HUES48 (cell line): ENCODE measurements at regions not wholly inside any gene's neighbourhood (a gene's known extent, or its start where the extent isn't known, plus 50 kb on each side); places are given as distances from the start of the nearest gene placed in this dataset.
"Not testable (repeated sequence)": the region's sequence is repeated elsewhere in the genome, so short reads cannot be mapped to it uniquely, and the experiment has no call there.

ENCODE experiments used
- H3K27ac ChIP-seq: one replicate; pipeline ENCODE4 v1.7.0; 2013; ENCODE audit warnings: low read depth, low read length, inconsistent platforms
- H3K27me3 ChIP-seq: 2 replicates; pipeline ENCODE4 v1.6.1; 2013; ENCODE audit warnings: mild to moderate bottlenecking, low read length; ENCODE audit not compliant: control insufficient read depth, insufficient read depth
- H3K36me3 ChIP-seq: 2 replicates; pipeline ENCODE4 v1.6.1; 2013; ENCODE audit warnings: low read length; ENCODE audit not compliant: control insufficient read depth, insufficient read depth
- H3K4me1 ChIP-seq: 2 replicates; pipeline ENCODE4 v1.6.1; 2013; ENCODE audit warnings: mild to moderate bottlenecking, low read length; ENCODE audit not compliant: control insufficient read depth, insufficient read depth
- H3K4me3 ChIP-seq: 2 replicates; pipeline ENCODE4 v1.5.1; 2013; ENCODE audit warnings: mild to moderate bottlenecking, low read depth, low read length
- H3K9ac ChIP-seq: 2 replicates; pipeline ENCODE4 v1.6.1; 2013; ENCODE audit warnings: mild to moderate bottlenecking, low read depth, low read length, moderate library complexity
- H3K9me3 ChIP-seq: 2 replicates; pipeline ENCODE4 v1.6.1; 2013; ENCODE audit warnings: low read length; ENCODE audit not compliant: control insufficient read depth, insufficient read depth

- Histone ChIP-seq H3K4me1 (no peaks in the 10 kb centered on the region), H3K36me3 (no peaks in the 10 kb centered on the region), H3K4me3 (no peak overlapping the region), H3K27ac (no peak overlapping the region), H3K9ac (no peak overlapping the region), H3K27me3 (no peaks in the 10 kb centered on the region), H3K9me3 (no peaks in the 10 kb centered on the region)
Measured at GRCh38 chr7:131933751-131934289, 377.4 kb upstream of the PODXL start.

- not testable (repeated sequence) for H3K9me3 ChIP-seq, H3K27me3 ChIP-seq, H3K9ac ChIP-seq, H3K36me3 ChIP-seq, H3K4me1 ChIP-seq, H3K4me3 ChIP-seq, H3K27ac ChIP-seq
Measured at GRCh38 chr7:131933219-131933618, 376.8 kb upstream of the PODXL start.

GRCh38 chr7:131932271-131932670 lies 375.8 kb upstream of the PODXL start:
- Histone ChIP-seq H3K4me3 (no peak overlapping the region), H3K36me3 (no peaks in the 10 kb centered on the region), H3K4me1 (no peaks in the 10 kb centered on the region), H3K27ac (no peak overlapping the region), H3K9me3 (no peaks in the 10 kb centered on the region), H3K9ac (no peak overlapping the region), H3K27me3 (no peaks in the 10 kb centered on the region)

GRCh38 chr7:131931370-131931769 lies 374.9 kb upstream of the PODXL start:
- Histone ChIP-seq H3K36me3 (no peaks in the 10 kb centered on the region), H3K9ac (no peak overlapping the region), H3K27ac (no peak overlapping the region), H3K4me1 (no peaks in the 10 kb centered on the region), H3K27me3 (no peaks in the 10 kb centered on the region), H3K4me3 (no peak overlapping the region), H3K9me3 (no peaks in the 10 kb centered on the region)

- Histone ChIP-seq H3K27me3 (no peaks in the 10 kb centered on the region), H3K4me1 (no peaks in the 10 kb centered on the region), H3K4me3 (no peak overlapping the region), H3K36me3 (no peaks in the 10 kb centered on the region), H3K9ac (no peak overlapping the region), H3K9me3 (no peaks in the 10 kb centered on the region), H3K27ac (no peak overlapping the region)
Measured at GRCh38 chr7:131929632-131930031, 373.2 kb upstream of the PODXL start.

- Histone ChIP-seq H3K36me3 (no peaks in the 10 kb centered on the region), H3K27me3 (no peaks in the 10 kb centered on the region), H3K27ac (no peak overlapping the region), H3K9me3 (no peaks in the 10 kb centered on the region), H3K4me1 (no peaks in the 10 kb centered on the region), H3K4me3 (no peak overlapping the region), H3K9ac (no peak overlapping the region)
Measured at GRCh38 chr7:131927770-131928423, 371.5 kb upstream of the PODXL start.

- H3K9ac ChIP-seq: no peak overlapping the region
- H3K27ac ChIP-seq: no peak overlapping the region
- H3K4me1 ChIP-seq: no peaks in the 10 kb centered on the region
- no peaks in the 10 kb centered on the region for H3K27me3 ChIP-seq
- no peaks in the 10 kb centered on the region for H3K36me3 ChIP-seq
- no peak overlapping the region for H3K4me3 ChIP-seq
- H3K9me3 ChIP-seq: no peaks in the 10 kb centered on the region
Measured at GRCh38 chr7:131925636-131926035, 369.2 kb upstream of the PODXL start.

DNA sequence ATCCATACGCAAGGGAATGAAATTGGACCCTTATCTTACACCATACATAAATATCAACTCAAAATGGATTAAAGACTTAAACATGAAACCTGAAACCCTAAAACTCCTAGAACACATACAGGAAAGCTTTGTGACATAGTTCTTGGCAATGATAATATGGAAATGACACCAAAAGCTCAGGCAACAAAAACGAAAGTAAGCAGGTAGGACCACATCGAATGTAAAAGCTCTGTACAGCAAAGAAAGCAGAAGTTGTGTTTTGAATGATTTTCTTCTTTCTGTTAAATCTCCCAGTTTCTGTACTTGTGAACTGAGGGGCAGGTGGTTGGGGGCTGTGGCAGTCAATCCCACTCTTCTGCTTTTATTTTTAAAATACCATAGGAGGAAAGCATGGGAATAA lies 368.4 kb upstream of the PODXL start:
- H3K4me1 ChIP-seq: no peaks in the 10 kb centered on the region
- no peaks in the 10 kb centered on the region for H3K27me3 ChIP-seq
- no peak overlapping the region for H3K4me3 ChIP-seq
- H3K9ac ChIP-seq: no peak overlapping the region
- no peaks in the 10 kb centered on the region for H3K36me3 ChIP-seq
- no peak overlapping the region for H3K27ac ChIP-seq
- no peaks in the 10 kb centered on the region for H3K9me3 ChIP-seq

DNA sequence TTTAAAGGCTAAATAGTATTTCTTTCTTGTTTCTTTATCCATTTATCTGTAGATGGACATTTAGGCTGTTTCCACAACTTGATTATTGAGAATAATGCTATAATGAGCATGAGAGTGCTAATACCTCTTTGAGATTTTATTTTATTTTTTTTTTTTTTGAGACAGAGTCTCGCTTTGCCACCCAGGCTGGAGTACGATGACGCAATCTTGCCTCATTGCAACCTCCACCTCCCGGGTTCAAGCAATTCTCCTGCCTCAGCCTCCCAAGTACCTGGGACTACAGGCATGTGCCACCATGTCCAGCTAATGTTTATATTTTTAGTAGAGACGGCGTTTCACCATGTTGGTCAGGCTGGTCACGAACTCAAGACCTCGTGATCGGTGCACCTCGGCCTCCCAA lies 366.5 kb upstream of the PODXL start:
- H3K27me3 ChIP-seq, H3K9me3 ChIP-seq, H3K4me1 ChIP-seq: not testable (repeated sequence)

DNA sequence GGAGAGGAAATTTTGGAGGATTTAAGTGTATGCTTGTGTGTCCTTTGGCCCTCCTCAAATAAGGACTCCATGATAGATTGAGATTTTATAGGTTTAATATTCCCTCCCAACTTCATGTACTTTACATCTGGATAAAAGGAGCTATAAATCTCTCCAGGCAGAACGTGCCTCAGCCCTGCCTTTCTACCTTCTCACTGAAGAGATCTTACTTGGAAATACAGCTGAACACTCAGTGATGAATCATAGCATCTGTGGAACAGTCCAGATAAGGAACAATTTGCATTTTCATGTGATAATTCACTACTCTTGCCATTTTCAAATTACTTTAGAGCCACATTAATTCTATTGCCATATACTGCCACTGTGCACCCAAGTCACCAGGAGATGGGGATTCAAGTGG lies 364.6 kb upstream of the PODXL start:
- H3K27ac ChIP-seq: no peak overlapping the region
- no peak overlapping the region for H3K9ac ChIP-seq
- no peaks in the 10 kb centered on the region for H3K27me3 ChIP-seq
- no peaks in the 10 kb centered on the region; the same call in 1 of the 2 replicates for H3K4me1 ChIP-seq
- H3K4me3 ChIP-seq: no peak overlapping the region
- H3K9me3 ChIP-seq: no peaks in the 10 kb centered on the region
- no peaks in the 10 kb centered on the region for H3K36me3 ChIP-seq

More for the DNA sequence above, 366.5 kb upstream of the PODXL start:
- H3K4me3 ChIP-seq, H3K36me3 ChIP-seq, H3K9ac ChIP-seq, H3K27ac ChIP-seq: not testable (repeated sequence)

- H3K4me3 ChIP-seq: no peak overlapping the region
- H3K36me3 ChIP-seq: no peaks in the 10 kb centered on the region
- no peaks in the 10 kb centered on the region for H3K27me3 ChIP-seq
- H3K4me1 ChIP-seq: no peaks in the 10 kb centered on the region; the same call in 1 of the 2 replicates
- H3K9ac ChIP-seq: no peak overlapping the region
- no peak overlapping the region for H3K27ac ChIP-seq
- H3K9me3 ChIP-seq: no peaks in the 10 kb centered on the region
Measured at GRCh38 chr7:131919920-131920709, 363.7 kb upstream of the PODXL start.
